Trophoblast cell (in vitro differentiated cells and primary cell): ENCODE measurements at regions not wholly inside any gene's neighbourhood (a gene's known extent, or its start where the extent isn't known, plus 50 kb on each side); places are given as distances from the start of the nearest gene placed in this dataset.

Experiments
- DNase-seq, 2 donors: peaks; one replicate each; pipeline ENCODE4 v3.0.0-alpha.2; 2016
- H2AFZ ChIP-seq: 2 replicates; pipeline ENCODE4 v1.6.1; 2013; ENCODE audit warnings: low read length, moderate library complexity, mild to moderate bottlenecking; ENCODE audit not compliant: insufficient read depth, poor library complexity
- H2AK5ac ChIP-seq: 2 replicates; pipeline ENCODE4 v1.6.1; 2013; ENCODE audit warnings: mild to moderate bottlenecking, low read length
- H2BK120ac ChIP-seq: 2 replicates; pipeline ENCODE4 v1.6.1; 2013; ENCODE audit warnings: low read length, mild to moderate bottlenecking, moderate library complexity; ENCODE audit not compliant: insufficient read depth, poor library complexity
- H2BK12ac ChIP-seq: 2 replicates; pipeline ENCODE4 v1.6.1; 2013; ENCODE audit warnings: mild to moderate bottlenecking, low read length, moderate library complexity
- H2BK5ac ChIP-seq: 2 replicates; pipeline ENCODE4 v1.6.1; 2013; ENCODE audit warnings: low read length, low read depth, moderate library complexity, mild to moderate bottlenecking; ENCODE audit not compliant: poor library complexity
- H3K14ac ChIP-seq: 2 replicates; pipeline ENCODE4 v1.6.1; 2013; ENCODE audit warnings: mild to moderate bottlenecking, low read length
- H3K18ac ChIP-seq: 2 replicates; pipeline ENCODE4 v1.6.1; 2013; ENCODE audit warnings: mild to moderate bottlenecking, low read length
- H3K23ac ChIP-seq: 2 replicates; pipeline ENCODE4 v1.6.1; 2013; ENCODE audit warnings: low read length
- H3K27ac ChIP-seq: 2 replicates; pipeline ENCODE4 v1.5.1; 2013; ENCODE audit warnings: low read depth, mild to moderate bottlenecking, inconsistent platforms, low read length, moderate library complexity
- H3K27me3 ChIP-seq: 2 replicates; pipeline ENCODE4 v1.6.1; 2013; ENCODE audit warnings: inconsistent platforms, mild to moderate bottlenecking, low read length, moderate library complexity; ENCODE audit not compliant: insufficient read depth
- H3K36me3 ChIP-seq, 2 experiments: 1 replicate in 1 of 2; 2 replicates in 1 of 2; pipeline ENCODE4 v1.6.1; 2013; ENCODE audit warnings: low read length in 2 of 2, mild to moderate bottlenecking in 2 of 2, moderate library complexity in 1 of 2; ENCODE audit not compliant: insufficient read depth in 2 of 2, control insufficient read depth in 1 of 2
- H3K4ac ChIP-seq: 2 replicates; pipeline ENCODE4 v1.6.1; 2013; ENCODE audit warnings: low read depth, mild to moderate bottlenecking, low read length, moderate library complexity
- H3K4me1 ChIP-seq, 2 experiments: 1 replicate in 1 of 2; 2 replicates in 1 of 2; pipeline ENCODE4 v1.6.1; 2013; ENCODE audit warnings: low read length in 2 of 2, mild to moderate bottlenecking in 2 of 2, moderate library complexity in 1 of 2; ENCODE audit not compliant: insufficient read depth in 2 of 2, control insufficient read depth in 1 of 2
- H3K4me2 ChIP-seq: 2 replicates; pipeline ENCODE4 v1.6.1; 2013; ENCODE audit warnings: inconsistent platforms, mild to moderate bottlenecking, low read length, moderate library complexity
- H3K4me3 ChIP-seq: 2 replicates; pipeline ENCODE4 v1.5.1; 2013; ENCODE audit warnings: mild to moderate bottlenecking, low read depth, low read length, inconsistent platforms
- H3K79me1 ChIP-seq: one replicate; pipeline ENCODE4 v1.6.1; 2013; ENCODE audit warnings: low read length
- H3K79me2 ChIP-seq: 2 replicates; pipeline ENCODE4 v1.6.1; 2013; ENCODE audit warnings: low read length, mild to moderate bottlenecking; ENCODE audit not compliant: control insufficient read depth, insufficient read depth, poor library complexity
- H3K9ac ChIP-seq: 2 replicates; pipeline ENCODE4 v1.6.1; 2013; ENCODE audit warnings: mild to moderate bottlenecking, low read length
- H3K9me3 ChIP-seq: 2 replicates; pipeline ENCODE4 v1.6.1; 2013; ENCODE audit warnings: low read depth, mild to moderate bottlenecking, control low read depth, inconsistent platforms, low read length; ENCODE audit not compliant: insufficient read depth
- H4K12ac ChIP-seq: 2 replicates; pipeline ENCODE4 v1.6.1; 2013; ENCODE audit warnings: low read depth, mild to moderate bottlenecking, low read length, moderate library complexity
- H4K8ac ChIP-seq: 2 replicates; pipeline ENCODE4 v1.6.1; 2013; ENCODE audit warnings: low read depth, mild to moderate bottlenecking, low read length, moderate library complexity
- H4K91ac ChIP-seq: one replicate; pipeline ENCODE4 v1.6.1; 2013; ENCODE audit warnings: low read depth, mild to moderate bottlenecking, low read length, moderate library complexity
- WGBS: extraction: QIAGEN DNeasy Blood & Tissue Kit; methylation state at CpG from one replicate; pipeline ENCODE4 v1.1.7; 2013; ENCODE audit warnings: missing lambda C conversion rate; ENCODE audit not compliant: insufficient read length, insufficient coverage; ENCODE audit errors: extremely low coverage; 5-methylcytosine and 5-hydroxymethylcytosine counted together

DNA sequence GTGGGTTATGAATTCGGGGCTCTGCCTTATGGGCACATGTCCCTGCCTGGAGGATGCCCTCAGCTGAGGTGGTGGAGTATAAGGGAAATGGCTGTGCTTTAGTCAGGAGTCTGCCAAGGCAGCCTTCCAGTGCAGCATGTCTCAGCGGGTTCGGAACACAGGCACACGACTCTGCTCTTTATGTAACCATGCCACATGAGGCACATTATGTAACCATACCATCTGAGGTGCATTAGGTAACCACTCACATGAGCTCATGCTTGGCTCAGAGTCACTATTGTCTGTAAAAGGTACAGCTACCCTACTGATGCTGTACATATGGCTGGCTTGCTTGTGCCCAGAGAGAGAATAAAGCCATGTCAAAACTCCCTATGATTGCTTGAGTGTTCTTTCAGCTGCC is 723.6 kb downstream of the TRAM1L1 start:
- Histone ChIP-seq H3K4ac (no peak overlapping the region), H4K8ac (no peak overlapping the region), H3K9me3 (peaks cover 2% of the 10 kb centered on the region), H3K36me3 (no peaks in the 10 kb centered on the region), H2BK120ac (no peak overlapping the region), H3K14ac (no peak overlapping the region), H2BK5ac (no peak overlapping the region), H3K79me1 (no peaks in the 10 kb centered on the region), H3K4me1 (no peaks in the 10 kb centered on the region), H3K9ac (no peak overlapping the region), H2AFZ (no peak overlapping the region), H3K23ac (no peak overlapping the region), H3K18ac (no peak overlapping the region), H3K79me2 (no peaks in the 10 kb centered on the region), H4K12ac (no peak overlapping the region), H4K91ac (no peak overlapping the region), H2BK12ac (no peak overlapping the region), H2AK5ac (no peak overlapping the region), H3K4me3 (no peak overlapping the region), H3K27ac (no peak overlapping the region), H3K4me2 (no peak overlapping the region), H3K27me3 (no peaks in the 10 kb centered on the region)
- no CpG with 5 or more reads among the region's 4 CpGs for WGBS
- no peak for DNase-seq

DNA sequence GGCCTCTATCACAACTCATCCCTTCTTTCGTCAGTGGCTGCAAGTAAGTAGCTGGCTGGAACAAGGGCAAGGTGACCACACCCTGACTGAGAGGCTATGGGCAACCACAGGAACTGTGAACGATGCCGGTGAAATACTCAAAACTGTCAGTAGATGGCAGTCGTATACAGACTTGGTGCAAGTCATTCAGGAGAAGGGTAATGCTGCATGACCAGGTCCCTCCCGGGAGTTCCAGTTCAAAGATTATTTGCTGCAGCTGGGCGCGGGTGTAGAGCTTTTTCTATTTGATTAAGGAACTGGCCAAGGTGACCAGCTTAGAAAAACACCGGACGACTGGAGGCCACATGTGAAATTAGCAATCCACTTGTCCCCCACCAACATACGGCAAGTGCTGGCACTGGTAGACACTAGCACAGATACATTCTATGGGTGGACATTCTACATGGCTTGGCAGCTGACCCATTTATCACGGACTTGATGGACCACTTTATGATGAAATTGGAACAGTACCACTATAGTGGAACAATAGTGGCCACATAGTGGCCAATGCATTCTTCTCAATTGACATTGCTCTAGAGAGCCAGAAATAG is 726.6 kb downstream of the TRAM1L1 start:
- H2AK5ac ChIP-seq: no peak overlapping the region
- H3K14ac ChIP-seq: no peak overlapping the region
- no peaks in the 10 kb centered on the region for H3K4me1 ChIP-seq
- H3K23ac ChIP-seq: no peak overlapping the region
- H2BK5ac ChIP-seq: no peak overlapping the region
- no peak overlapping the region for H4K91ac ChIP-seq
- DNase-seq: peak; percentile 78 to 97
- no peak overlapping the region for H2BK120ac ChIP-seq
- H3K4me2 ChIP-seq: no peak overlapping the region
- H3K4ac ChIP-seq: no peak overlapping the region
- H3K27me3 ChIP-seq: no peaks in the 10 kb centered on the region
- no peak overlapping the region for H3K9ac ChIP-seq
- H4K8ac ChIP-seq: no peak overlapping the region
- no peak overlapping the region for H3K18ac ChIP-seq
- no peaks in the 10 kb centered on the region for H3K79me1 ChIP-seq
- no peak overlapping the region for H2AFZ ChIP-seq
- H3K9me3 ChIP-seq: peaks cover 2% of the 10 kb centered on the region
- H3K36me3 ChIP-seq: no peaks in the 10 kb centered on the region
- WGBS: no CpG with 5 or more reads among the region's 11 CpGs
- H4K12ac ChIP-seq: no peak overlapping the region
- no peak overlapping the region for H3K27ac ChIP-seq
- no peak overlapping the region for H2BK12ac ChIP-seq
- no peak overlapping the region for H3K4me3 ChIP-seq
- H3K79me2 ChIP-seq: no peaks in the 10 kb centered on the region

DNA sequence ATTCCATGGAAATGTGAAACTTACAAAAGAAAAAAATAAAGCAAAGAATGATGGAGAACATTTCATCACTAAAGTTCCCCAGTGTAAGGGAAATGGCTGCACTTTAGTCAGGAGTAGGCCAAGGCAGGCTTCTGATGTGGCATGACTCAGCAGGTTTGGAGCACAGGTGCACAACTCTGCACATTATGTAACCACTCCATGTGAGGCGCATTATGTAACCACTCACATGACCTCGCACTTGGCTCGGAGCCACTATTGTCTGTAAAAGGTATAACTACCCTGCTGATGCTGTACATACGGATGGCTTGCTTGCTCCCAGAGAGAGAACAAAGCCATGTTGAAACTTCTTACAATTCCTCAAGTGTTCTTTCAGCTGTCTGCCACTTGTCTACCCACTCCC is 727.6 kb downstream of the TRAM1L1 start:
- no peak overlapping the region for H2BK12ac ChIP-seq
- no peak overlapping the region for H3K4ac ChIP-seq
- H3K79me2 ChIP-seq: no peaks in the 10 kb centered on the region
- DNase-seq: peak; percentile 6 to 21
- no peak overlapping the region for H4K91ac ChIP-seq
- no peak overlapping the region for H3K27ac ChIP-seq
- no peak overlapping the region for H3K4me2 ChIP-seq
- H3K36me3 ChIP-seq: no peaks in the 10 kb centered on the region
- WGBS: no CpG with 5 or more reads among the region's 4 CpGs
- H3K18ac ChIP-seq: no peak overlapping the region
- H3K27me3 ChIP-seq: no peaks in the 10 kb centered on the region
- no peak overlapping the region for H2BK5ac ChIP-seq
- H2BK120ac ChIP-seq: no peak overlapping the region
- no peak overlapping the region for H3K9ac ChIP-seq
- H3K4me1 ChIP-seq: no peaks in the 10 kb centered on the region
- no peak overlapping the region for H3K4me3 ChIP-seq
- no peak overlapping the region for H3K14ac ChIP-seq
- no peaks in the 10 kb centered on the region for H3K79me1 ChIP-seq
- no peak overlapping the region for H4K12ac ChIP-seq
- H2AFZ ChIP-seq: no peak overlapping the region
- H3K9me3 ChIP-seq: peaks cover 2% of the 10 kb centered on the region
- H2AK5ac ChIP-seq: no peak overlapping the region
- H3K23ac ChIP-seq: no peak overlapping the region
- H4K8ac ChIP-seq: no peak overlapping the region

DNA sequence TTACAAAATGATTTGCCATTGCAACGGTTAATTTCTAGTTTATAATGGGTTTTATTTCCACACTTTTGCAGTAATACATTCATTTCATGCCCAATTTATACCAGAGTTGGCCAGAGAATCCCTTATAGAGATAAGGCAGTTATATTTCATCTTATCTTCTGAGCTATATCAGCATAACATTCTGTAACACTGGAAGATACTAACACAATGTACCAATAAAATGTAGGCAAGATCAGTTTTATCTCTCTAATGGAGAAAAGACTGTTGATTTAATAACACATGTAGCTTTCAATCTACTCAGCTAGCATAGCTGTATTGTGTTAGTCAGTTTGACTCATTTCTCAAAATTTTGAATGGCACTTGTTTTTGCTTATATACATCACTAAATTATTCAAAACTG is 738.6 kb downstream of the TRAM1L1 start:
- no peak overlapping the region for H4K91ac ChIP-seq
- H4K8ac ChIP-seq: no peak overlapping the region
- no peaks in the 10 kb centered on the region for H3K4me1 ChIP-seq
- H2BK120ac ChIP-seq: no peak overlapping the region
- H3K79me1 ChIP-seq: no peaks in the 10 kb centered on the region
- H3K23ac ChIP-seq: no peak overlapping the region
- no peak overlapping the region for H3K4me3 ChIP-seq
- H2AK5ac ChIP-seq: no peak overlapping the region
- no peak overlapping the region for H3K9ac ChIP-seq
- H2BK5ac ChIP-seq: no peak overlapping the region
- no peak for DNase-seq
- WGBS: no CpG with 5 or more reads among the region's 1 CpG
- no peaks in the 10 kb centered on the region for H3K79me2 ChIP-seq
- no peak overlapping the region for H3K4ac ChIP-seq
- H3K18ac ChIP-seq: no peak overlapping the region
- no peak overlapping the region for H3K27ac ChIP-seq
- no peak overlapping the region for H3K4me2 ChIP-seq
- H3K14ac ChIP-seq: no peak overlapping the region
- H2AFZ ChIP-seq: no peak overlapping the region
- no peak overlapping the region for H2BK12ac ChIP-seq
- H3K9me3 ChIP-seq: no peaks in the 10 kb centered on the region
- no peaks in the 10 kb centered on the region for H3K36me3 ChIP-seq
- H4K12ac ChIP-seq: no peak overlapping the region
- H3K27me3 ChIP-seq: no peaks in the 10 kb centered on the region
